Endothelial cell of umbilical vein (primary cell): ENCODE measurements at regions not wholly inside any gene's neighbourhood (a gene's known extent, or its start where the extent isn't known, plus 50 kb on each side); places are given as distances from the start of the nearest gene placed in this dataset.

Experiments
- BruUV-seq: library from RNA; stranded (reverse); fragments of 400-500 nt; replicated peaks from 2 replicates; lab custom pipeline; 2021; lab: Mats Ljungman, UMichigan
- CTCF ChIA-PET: fragments of 300-600, 350-600 bp; sonication (Branson Sonifier 250); formaldehyde crosslinking; loops from one replicate; lab custom pipeline; 2021; ENCODE audit warnings: antibody characterized with exemption, inconsistent platforms; lab: Charles Lee
- POLR2A ChIA-PET: fragments of 300-600, 350-600 bp; sonication (Branson Sonifier 250); formaldehyde crosslinking; loops from one replicate; lab custom pipeline; 2021; ENCODE audit warnings: antibody characterized with exemption, inconsistent platforms; lab: Charles Lee
- DNase-seq: peaks from one replicate; pipeline ENCODE4 v3.0.0-alpha.2; 2011; ENCODE audit warnings: low read depth, low spot score
- FAIRE-seq: peaks from 2 replicates; lab custom pipeline; 2011; peaks lifted over from hg19 to GRCh38; lab: Jason Lieb, UNC
- H2AFZ ChIP-seq: 2 replicates; pipeline ENCODE4 v1.6.0; 2012; ENCODE audit warnings: low read depth, low read length, control low read depth, inconsistent platforms
- H3K27ac ChIP-seq: 2 replicates; pipeline ENCODE4 v1.5.1; 2011; ENCODE audit warnings: low read depth, mild to moderate bottlenecking, control low read depth, low read length, moderate library complexity; ENCODE audit not compliant: insufficient read depth
- H3K27me3 ChIP-seq, 2 experiments: 2 replicates each; pipeline versions ENCODE4 v1.6.0 to v1.6.1; 2011; ENCODE audit warnings: low read length in 2 of 2, mixed read lengths in 1 of 2; ENCODE audit not compliant: control insufficient read depth in 2 of 2, insufficient read depth in 2 of 2
- H3K36me3 ChIP-seq, 2 experiments: 2 replicates in 1 of 2; 3 replicates in 1 of 2; pipeline ENCODE4 v1.5.1; 2011; ENCODE audit warnings: low read length in 2 of 2, mild to moderate bottlenecking in 1 of 2, moderate library complexity in 1 of 2; ENCODE audit not compliant: control insufficient read depth in 2 of 2, insufficient read depth in 2 of 2; ENCODE audit errors: extremely low read depth in 1 of 2
- H3K4me1 ChIP-seq: 3 replicates; pipeline ENCODE4 v1.5.1; 2011; ENCODE audit warnings: mild to moderate bottlenecking, low read length; ENCODE audit not compliant: control insufficient read depth, insufficient read depth; ENCODE audit errors: extremely low read depth
- H3K4me2 ChIP-seq: 2 replicates; pipeline ENCODE4 v1.6.1; 2011; ENCODE audit warnings: low read length, control low read depth, mixed read lengths; ENCODE audit not compliant: insufficient read depth
- H3K4me3 ChIP-seq, 3 experiments: fragments of 200-600 bp in 1 of 3; sonication (generic), shearing (Covaris generic) in 1 of 3; replicated peaks in 1 of 3; 2 replicates each; pipeline ENCODE4 v1.5.1; 2011 to 2016; ENCODE audit warnings: control low read depth in 3 of 3, low read length in 3 of 3, mild to moderate bottlenecking in 2 of 3, inconsistent platforms in 1 of 3, low read depth in 1 of 3, moderate library complexity in 1 of 3; ENCODE audit not compliant: insufficient read depth in 1 of 3
- H3K79me2 ChIP-seq: 2 replicates; pipeline ENCODE4 v1.6.0; 2012; ENCODE audit warnings: low read length, inconsistent platforms; ENCODE audit not compliant: control insufficient read depth, insufficient read depth
- H3K9ac ChIP-seq: replicated peaks from 2 replicates; pipeline ENCODE3; 2011; ENCODE audit warnings: low read length, control low read depth; ENCODE audit not compliant: insufficient read depth; ENCODE audit errors: extremely low read depth
- H3K9me1 ChIP-seq: replicated peaks from 3 replicates; pipeline ENCODE4 v1.6.0; 2011; ENCODE audit warnings: mild to moderate bottlenecking, low read length; ENCODE audit not compliant: control insufficient read depth, insufficient read depth; ENCODE audit errors: extremely low read depth
- H3K9me3 ChIP-seq: replicated peaks from 2 replicates; pipeline ENCODE4 v1.5.1; 2012; ENCODE audit warnings: low read length, inconsistent platforms; ENCODE audit not compliant: control insufficient read depth, insufficient read depth
- H4K20me1 ChIP-seq: replicated peaks from 2 replicates; pipeline ENCODE3; 2011; ENCODE audit warnings: mild to moderate bottlenecking, low read length; ENCODE audit not compliant: control insufficient read depth, insufficient read depth; ENCODE audit errors: extremely low read depth
- CTCF ChIP-seq, 2 donors: IDR thresholded peaks; 1 replicate in 1 of 2; 2 replicates in 1 of 2; pipeline ENCODE4 v1.5.1; 2011; ENCODE audit warnings: low read length in 2 of 2, mild to moderate bottlenecking in 2 of 2, moderate library complexity in 2 of 2, control low read depth in 1 of 2, inconsistent platforms in 1 of 2, low read depth in 1 of 2; ENCODE audit not compliant: insufficient read depth in 1 of 2; ENCODE audit errors: extremely low read depth in 1 of 2
- EZH2 ChIP-seq: IDR thresholded peaks from 2 replicates; pipeline ENCODE4 v1.6.1; 2012; ENCODE audit warnings: borderline replicate concordance, low read depth, mild to moderate bottlenecking, moderate library complexity, low read length, inconsistent platforms; ENCODE audit not compliant: severe bottlenecking
- FOS ChIP-seq: IDR thresholded peaks from 2 replicates; pipeline ENCODE4 v1.6.1; 2011; ENCODE audit warnings: mild to moderate bottlenecking, low read length, moderate library complexity, borderline replicate concordance; ENCODE audit not compliant: insufficient read depth
- GATA2 ChIP-seq: IDR thresholded peaks from 2 replicates; pipeline ENCODE4 v1.7.0; 2011; ENCODE audit warnings: low read depth, mild to moderate bottlenecking, moderate library complexity, mixed read lengths, low read length; ENCODE audit not compliant: insufficient read length, insufficient read depth
- JUN ChIP-seq: IDR thresholded peaks from 2 replicates; pipeline ENCODE4 v1.6.1; 2011; ENCODE audit warnings: borderline replicate concordance, low read depth; ENCODE audit not compliant: insufficient read length, insufficient read depth
- MYC ChIP-seq: IDR thresholded peaks from one replicate; pipeline ENCODE4 v1.6.1; 2011; ENCODE audit warnings: mild to moderate bottlenecking, low read depth, low read length
- POLR2A ChIP-seq: IDR thresholded peaks from 2 replicates; pipeline ENCODE4 v1.6.1; 2012; ENCODE audit warnings: low read depth, mild to moderate bottlenecking, control low read depth, low read length
- POLR2AphosphoS5 ChIP-seq: IDR thresholded peaks from 2 replicates; pipeline ENCODE4 v1.6.1; 2012; ENCODE audit warnings: low read depth, mild to moderate bottlenecking, control low read depth, low read length, moderate library complexity; ENCODE audit not compliant: insufficient read depth
- dilution Hi-C: fragments of 300-500 bp; cut with MboI; formaldehyde crosslinking; loops from one replicate; pipeline ENCODE4 v1.15.0; 2019; ENCODE audit warnings: low sequenced_read_pairs; ENCODE audit not compliant: extremely low pct_ligation_motif_present
- intact Hi-C: fragments of 100-400 bp; cut with micrococcal nuclease; formaldehyde crosslinking; loops from one replicate; pipeline ENCODE4 v1.10.0; 2022
- TF ChIP-seq, protein P1 (sequence below): IDR thresholded peaks from 2 replicates; pipeline ENCODE4 v1.6.1; 2011; ENCODE audit not compliant: insufficient read depth, insufficient read length

DNA sequence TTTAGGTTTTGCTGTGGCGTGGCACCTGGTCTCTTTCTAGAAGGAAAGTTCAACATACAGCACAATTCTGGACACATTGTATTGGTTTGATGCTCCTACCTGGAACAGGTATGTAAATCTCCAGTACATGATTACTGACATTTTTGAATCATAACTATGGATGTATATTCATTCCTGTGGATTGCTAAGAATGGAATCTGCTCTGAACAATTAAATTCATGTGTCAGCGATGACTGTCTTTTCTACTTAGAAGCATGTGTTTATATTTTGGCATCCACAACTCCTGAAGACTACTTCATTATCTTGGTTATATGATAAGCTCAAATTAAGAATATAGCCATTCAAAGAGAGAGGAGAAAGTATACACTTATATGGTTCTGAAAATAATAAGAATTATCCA lies 291.8 kb downstream of the CHRM3 start:
- BruUV-seq: no TSS peak
- POLR2A ChIA-PET: no interaction called here
- FAIRE-seq (no peak), DNase-seq (no peak)
- Histone ChIP-seq H3K9ac (no peak overlapping the region), H3K4me3 (no peak overlapping the region), H3K4me1 (no peaks in the 10 kb centered on the region), H3K9me3 (peaks cover 3% of the 10 kb centered on the region), H2AFZ (no peak overlapping the region), H3K36me3 (no peaks in the 10 kb centered on the region), H3K27me3 (no peaks in the 10 kb centered on the region), H4K20me1 (no peaks in the 10 kb centered on the region), H3K9me1 (no peaks in the 10 kb centered on the region), H3K79me2 (no peaks in the 10 kb centered on the region), H3K4me2 (no peak overlapping the region), H3K27ac (no peak overlapping the region)
- CTCF ChIA-PET: interaction anchor here (0.5 kb wide), 1 partner anchor 8 kb away, joined by 3 read pairs; no protein-coding TSS in a partner anchor
- dilution Hi-C loops (no loop called here), intact Hi-C loops (no loop called here)
- no peak for TF ChIP-seq GATA2
- no peak for TF ChIP-seq POLR2AphosphoS5
- no peak for TF ChIP-seq MYC
- TF ChIP-seq FOS: no peak
- TF ChIP-seq, protein P1, sequence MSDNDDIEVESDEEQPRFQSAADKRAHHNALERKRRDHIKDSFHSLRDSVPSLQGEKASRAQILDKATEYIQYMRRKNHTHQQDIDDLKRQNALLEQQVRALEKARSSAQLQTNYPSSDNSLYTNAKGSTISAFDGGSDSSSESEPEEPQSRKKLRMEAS: no peak
- no peak for TF ChIP-seq EZH2
- no peak for TF ChIP-seq POLR2A
- TF ChIP-seq JUN: no peak
- TF ChIP-seq CTCF (IDR thresholded peaks at IDR 0.05; ENCODE audit: extremely low read depth in 1 of 2, insufficient read depth in 1 of 2, low read depth in 1 of 2, low read length in 2 of 2): no peak
